ENCODE measurements at regions not wholly inside any gene's neighbourhood (a gene's known extent, or its start where the extent isn't known, plus 50 kb on each side); places are given as distances from the start of the nearest gene placed in this dataset.

DNA sequence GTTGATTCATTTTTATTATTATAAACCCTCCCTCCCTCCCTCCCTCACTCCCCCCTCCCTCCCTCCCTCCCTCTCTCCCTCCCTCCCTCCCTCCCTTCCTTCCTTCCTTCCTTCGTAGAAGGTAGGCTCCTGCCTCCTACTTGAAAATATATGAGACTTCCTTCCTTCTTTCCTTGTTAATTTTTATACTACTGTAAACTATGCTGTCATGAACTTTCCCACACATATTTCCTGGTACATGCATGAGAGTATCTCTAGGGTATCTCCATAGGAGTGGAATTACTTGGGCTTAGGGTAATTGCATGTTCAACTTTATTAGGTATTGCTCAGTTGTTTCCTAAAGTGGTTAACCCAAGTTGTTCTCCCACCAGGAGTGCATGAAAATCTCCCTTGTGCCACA, 330.6 kb downstream of the KCNRG start:
- TF ChIP-seq EZH2 (IDR thresholded peaks at IDR 0.05; ENCODE audit: borderline replicate concordance, insufficient read depth, low read depth, low read length, poor library complexity, severe bottlenecking) (no peak), CTCF (IDR thresholded peaks at IDR 0.05) (no peak)
